ENCODE measurements at regions not wholly inside any gene's neighbourhood (a gene's known extent, or its start where the extent isn't known, plus 50 kb on each side); places are given as distances from the start of the nearest gene placed in this dataset.

DNA sequence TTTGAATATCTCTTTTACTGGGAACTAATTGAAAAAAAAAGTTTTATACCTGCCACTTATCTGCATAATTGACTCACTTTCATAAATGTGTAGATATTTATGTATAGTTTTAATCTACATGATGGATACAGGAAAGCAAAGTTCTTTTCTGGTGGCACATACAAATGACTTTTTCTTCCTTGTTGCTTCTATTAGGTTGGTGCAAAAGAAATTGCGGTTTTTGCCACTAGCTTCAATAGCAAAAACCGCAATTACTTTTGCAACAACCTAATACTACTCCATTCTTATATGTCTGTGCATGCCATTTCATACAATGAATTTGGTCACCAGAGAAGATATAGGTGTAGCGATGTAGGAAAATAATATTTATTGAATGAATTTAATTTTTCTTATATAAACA, 344.5 kb upstream of the PCDH20 start:
- no peak for DNase-seq
- TF ChIP-seq GATA1 (IDR thresholded peaks at IDR 0.05; ENCODE audit: low read depth, low read length) (no peak), POLR2A (IDR thresholded peaks at IDR 0.05; ENCODE audit: low read length) (no peak)

DNA sequence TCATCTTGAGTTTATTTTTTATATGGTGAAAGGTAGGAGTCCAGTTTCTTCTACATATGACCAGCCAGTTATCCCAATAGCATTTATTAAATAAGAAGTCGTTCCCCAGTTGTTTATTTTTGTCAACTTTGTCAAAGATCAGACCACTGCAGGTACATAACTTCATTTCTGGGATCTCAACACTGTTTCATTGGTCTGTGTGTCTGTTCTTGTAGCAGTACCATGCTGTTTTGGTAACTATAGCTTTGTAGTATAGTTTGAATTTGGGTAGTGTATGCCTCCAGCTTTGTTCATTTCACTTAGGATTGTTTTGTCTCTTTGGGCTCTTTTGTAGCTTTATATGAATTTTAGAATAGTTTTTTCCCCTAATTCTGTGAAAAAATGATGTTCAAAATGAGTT, 340.4 kb upstream of the PCDH20 start:
- no peak for TF ChIP-seq POLR2A (IDR thresholded peaks at IDR 0.05; ENCODE audit: low read length)
- no peak for DNase-seq

- no peak for DNase-seq
- TF ChIP-seq POLR2A (IDR thresholded peaks at IDR 0.05; ENCODE audit: low read length) (no peak), GATA1 (IDR thresholded peaks at IDR 0.05; ENCODE audit: low read depth, low read length) (no peak)
These were observed 335.4 kb upstream of the PCDH20 start for GRCh38 chr13:61751039-61751438.

DNA sequence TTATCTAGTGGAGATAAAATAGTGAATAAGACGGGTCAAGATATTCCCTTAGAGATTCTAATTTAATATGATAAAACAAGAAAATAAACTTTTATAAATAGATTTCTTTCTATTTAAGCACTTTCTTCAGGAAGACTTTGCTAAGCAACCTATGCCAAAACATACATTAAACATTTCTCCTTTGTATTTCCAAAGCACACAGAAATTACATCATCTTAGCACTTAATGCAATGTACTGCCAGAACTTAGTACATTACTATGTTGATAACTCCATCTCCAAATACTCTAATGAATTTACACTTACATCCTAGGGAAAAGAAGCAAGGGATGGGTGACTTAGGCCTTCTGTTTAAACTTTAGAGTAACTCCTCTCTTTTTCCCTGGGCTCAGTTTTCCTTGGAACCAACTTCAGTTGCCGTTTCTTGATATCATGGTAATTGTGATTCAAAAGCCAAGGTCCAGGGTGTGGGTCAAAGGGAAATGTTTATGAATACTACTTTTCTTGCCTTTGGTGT, 322.6 kb upstream of the PCDH20 start:
- TF ChIP-seq GATA1 (IDR thresholded peaks at IDR 0.05; ENCODE audit: low read depth, low read length), result no peak

DNA sequence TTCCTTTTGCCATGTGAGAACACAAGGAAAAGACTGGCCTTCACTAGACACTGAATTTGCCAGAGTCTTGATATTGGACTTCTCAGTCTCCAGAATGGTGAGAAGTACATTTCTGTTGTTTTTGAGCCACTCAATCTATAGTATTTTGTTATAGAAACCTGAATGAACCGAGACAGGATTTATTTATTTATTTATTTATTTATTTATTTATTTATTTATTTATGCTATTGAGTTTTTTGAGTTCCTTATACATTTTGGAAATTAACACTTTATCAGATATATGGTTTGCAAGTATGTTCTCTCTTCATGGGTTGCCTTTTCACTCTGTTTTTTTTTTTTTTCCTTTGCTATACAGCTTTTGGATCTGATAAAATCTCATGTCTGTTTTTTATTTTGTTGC, 319.0 kb upstream of the PCDH20 start:
- TF ChIP-seq POLR2A (IDR thresholded peaks at IDR 0.05; ENCODE audit: low read length), result no peak
- DNase-seq, result no peak

More for the DNA sequence above, 322.6 kb upstream of the PCDH20 start:
- DNase-seq, result no peak

DNA sequence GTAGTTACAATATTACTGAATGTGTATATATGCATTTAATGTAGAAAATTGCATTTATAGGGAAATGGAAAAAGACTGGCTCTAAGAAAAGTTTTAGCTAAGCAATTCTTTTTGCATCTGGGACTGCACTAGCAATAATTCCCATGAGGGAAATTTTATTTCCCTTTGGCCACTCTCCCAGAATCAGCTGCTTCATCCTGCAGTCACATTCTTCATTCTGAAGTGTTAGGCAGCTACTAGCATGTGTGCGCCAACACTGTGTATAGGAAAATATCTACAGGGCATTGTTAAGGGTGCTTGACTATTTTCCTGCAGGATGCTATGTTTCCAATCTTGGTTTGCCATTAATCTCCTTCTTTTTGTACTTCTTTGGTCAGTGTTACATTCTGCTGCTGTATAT, 312.8 kb upstream of the PCDH20 start:
- no peak for TF ChIP-seq GATA1 (IDR thresholded peaks at IDR 0.05; ENCODE audit: low read depth, low read length)
- TF ChIP-seq POLR2A (IDR thresholded peaks at IDR 0.05; ENCODE audit: low read length), result no peak
- DNase-seq, result no peak

DNA sequence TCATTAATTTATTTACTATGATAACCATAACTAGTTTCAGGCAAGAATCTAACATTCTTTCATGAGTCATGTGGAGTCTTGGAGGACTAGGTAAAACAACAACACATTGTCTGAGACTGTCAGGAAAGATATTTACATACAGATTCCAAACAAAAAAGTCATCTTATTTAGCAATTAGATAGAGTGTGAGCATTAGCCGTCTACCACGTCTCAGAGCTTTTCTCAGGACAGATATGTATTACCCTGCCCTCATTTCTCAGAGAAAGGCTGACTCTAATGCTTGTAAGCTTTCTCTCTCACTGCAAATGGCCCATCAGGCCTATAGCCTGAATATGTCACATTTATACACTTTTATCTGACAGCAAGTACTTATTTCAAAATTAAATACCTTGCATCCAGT, 312.1 kb upstream of the PCDH20 start:
- no peak for DNase-seq
- no peak for TF ChIP-seq POLR2A (IDR thresholded peaks at IDR 0.05; ENCODE audit: low read length)
- TF ChIP-seq GATA1 (IDR thresholded peaks at IDR 0.05; ENCODE audit: low read depth, low read length), result no peak

- no peak for DNase-seq
- TF ChIP-seq POLR2A (IDR thresholded peaks at IDR 0.05; ENCODE audit: low read length) (no peak), GATA1 (IDR thresholded peaks at IDR 0.05; ENCODE audit: low read depth, low read length) (no peak)
These were observed 310.2 kb upstream of the PCDH20 start for GRCh38 chr13:61725806-61726205.

GRCh38 chr13:61722119-61722518, 306.5 kb upstream of the PCDH20 start:
- TF ChIP-seq POLR2A (IDR thresholded peaks at IDR 0.05; ENCODE audit: low read length), result no peak
- no peak for TF ChIP-seq GATA1 (IDR thresholded peaks at IDR 0.05; ENCODE audit: low read depth, low read length)

GRCh38 chr13:61712621-61713020, 297.0 kb upstream of the PCDH20 start:
- DNase-seq, result no peak
- TF ChIP-seq GATA1 (IDR thresholded peaks at IDR 0.05; ENCODE audit: low read depth, low read length), result no peak
- TF ChIP-seq POLR2A (IDR thresholded peaks at IDR 0.05; ENCODE audit: low read length), result no peak

More at GRCh38 chr13:61722119-61722518, 306.5 kb upstream of the PCDH20 start:
- DNase-seq, result no peak

- TF ChIP-seq GATA1 (IDR thresholded peaks at IDR 0.05; ENCODE audit: low read depth, low read length) (no peak), POLR2A (IDR thresholded peaks at IDR 0.05; ENCODE audit: low read length) (no peak)
These were observed 293.6 kb upstream of the PCDH20 start for GRCh38 chr13:61709258-61709657.

GRCh38 chr13:61706899-61707298, 291.2 kb upstream of the PCDH20 start:
- no peak for DNase-seq
- no peak for TF ChIP-seq POLR2A (IDR thresholded peaks at IDR 0.05; ENCODE audit: low read length)
- no peak for TF ChIP-seq GATA1 (IDR thresholded peaks at IDR 0.05; ENCODE audit: low read depth, low read length)

More at GRCh38 chr13:61709258-61709657, 293.6 kb upstream of the PCDH20 start:
- DNase-seq, result no peak

- no peak for DNase-seq
- TF ChIP-seq POLR2A (IDR thresholded peaks at IDR 0.05; ENCODE audit: low read length) (no peak), GATA1 (IDR thresholded peaks at IDR 0.05; ENCODE audit: low read depth, low read length) (no peak)
These were observed 285.0 kb upstream of the PCDH20 start for GRCh38 chr13:61700620-61701019.

DNA sequence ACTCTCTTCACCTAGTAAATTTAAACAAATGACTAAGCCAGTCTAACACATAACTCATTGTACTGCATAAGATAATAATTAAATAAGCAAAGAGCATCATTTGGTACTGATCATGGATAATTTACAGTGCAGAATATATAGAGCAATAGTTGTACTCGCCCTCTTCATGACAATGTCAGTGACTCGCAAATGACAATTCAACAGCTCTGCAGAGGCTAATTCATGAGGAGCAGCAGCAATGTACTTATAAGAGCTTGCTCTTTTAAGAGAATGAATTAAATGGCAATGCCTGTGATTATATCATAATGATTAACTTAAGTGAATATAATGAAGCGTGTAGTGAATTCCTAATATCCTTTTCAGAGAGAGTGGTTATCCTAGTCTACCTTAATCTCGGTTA, 284.5 kb upstream of the PCDH20 start:
- no peak for TF ChIP-seq GATA1 (IDR thresholded peaks at IDR 0.05; ENCODE audit: low read depth, low read length)
- no peak for TF ChIP-seq POLR2A (IDR thresholded peaks at IDR 0.05; ENCODE audit: low read length)
- no peak for DNase-seq

DNA sequence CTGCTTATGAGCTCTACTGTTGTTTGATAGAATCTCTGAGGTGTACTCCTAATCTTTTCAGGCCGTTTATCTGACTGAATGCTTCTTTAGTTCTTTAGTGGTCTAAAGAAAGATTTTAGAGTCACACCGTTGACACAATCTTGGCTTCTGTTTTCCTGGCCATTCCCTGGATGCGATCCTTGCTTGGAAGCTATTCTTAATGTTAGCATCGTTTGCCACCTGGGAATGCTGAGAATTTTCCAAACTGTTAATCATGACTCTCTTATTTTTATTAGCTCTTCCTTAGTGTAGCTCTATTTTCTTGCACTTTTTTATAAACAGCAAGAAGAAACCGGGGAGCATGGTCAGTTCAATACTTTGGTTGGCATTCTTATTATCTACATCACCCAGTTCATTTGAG, 281.0 kb upstream of the PCDH20 start:
- no peak for TF ChIP-seq GATA1 (IDR thresholded peaks at IDR 0.05; ENCODE audit: low read depth, low read length)
- TF ChIP-seq POLR2A (IDR thresholded peaks at IDR 0.05; ENCODE audit: low read length), result no peak
- DNase-seq, result no peak

GRCh38 chr13:61695147-61695546, 279.5 kb upstream of the PCDH20 start:
- TF ChIP-seq POLR2A (IDR thresholded peaks at IDR 0.05; ENCODE audit: low read length) (no peak), GATA1 (IDR thresholded peaks at IDR 0.05; ENCODE audit: low read depth, low read length) (no peak)
- DNase-seq, result no peak
